ENCODE measurements at regions not wholly inside any gene's neighbourhood (a gene's known extent, or its start where the extent isn't known, plus 50 kb on each side); places are given as distances from the start of the nearest gene placed in this dataset.

DNA sequence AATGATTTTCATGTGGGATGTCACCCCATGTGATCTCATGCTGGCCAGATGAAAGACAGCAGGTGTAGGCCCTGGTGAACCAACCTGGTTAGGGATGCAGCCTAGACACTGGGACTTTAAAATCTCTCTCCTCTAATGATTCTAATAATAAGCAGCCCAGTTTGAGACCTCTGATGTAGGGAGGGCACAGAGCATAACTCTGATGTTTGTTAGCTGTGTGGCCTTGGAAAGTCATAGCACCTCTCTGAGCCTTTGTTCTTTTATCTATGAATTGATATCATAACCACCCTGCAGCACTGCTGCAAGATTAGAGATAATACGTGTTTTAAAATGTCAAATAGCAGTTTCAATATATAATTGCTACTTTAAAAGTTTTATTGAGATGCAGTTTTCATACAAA lies 106.0 kb downstream of the RPL22L1 start:
- H3K27me3 Mint-ChIP-seq (ENCODE audit: low read depth), result no peaks in the 10 kb centered on the region
- TF ChIP-seq, protein P1, sequence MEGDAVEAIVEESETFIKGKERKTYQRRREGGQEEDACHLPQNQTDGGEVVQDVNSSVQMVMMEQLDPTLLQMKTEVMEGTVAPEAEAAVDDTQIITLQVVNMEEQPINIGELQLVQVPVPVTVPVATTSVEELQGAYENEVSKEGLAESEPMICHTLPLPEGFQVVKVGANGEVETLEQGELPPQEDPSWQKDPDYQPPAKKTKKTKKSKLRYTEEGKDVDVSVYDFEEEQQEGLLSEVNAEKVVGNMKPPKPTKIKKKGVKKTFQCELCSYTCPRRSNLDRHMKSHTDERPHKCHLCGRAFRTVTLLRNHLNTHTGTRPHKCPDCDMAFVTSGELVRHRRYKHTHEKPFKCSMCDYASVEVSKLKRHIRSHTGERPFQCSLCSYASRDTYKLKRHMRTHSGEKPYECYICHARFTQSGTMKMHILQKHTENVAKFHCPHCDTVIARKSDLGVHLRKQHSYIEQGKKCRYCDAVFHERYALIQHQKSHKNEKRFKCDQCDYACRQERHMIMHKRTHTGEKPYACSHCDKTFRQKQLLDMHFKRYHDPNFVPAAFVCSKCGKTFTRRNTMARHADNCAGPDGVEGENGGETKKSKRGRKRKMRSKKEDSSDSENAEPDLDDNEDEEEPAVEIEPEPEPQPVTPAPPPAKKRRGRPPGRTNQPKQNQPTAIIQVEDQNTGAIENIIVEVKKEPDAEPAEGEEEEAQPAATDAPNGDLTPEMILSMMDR (IDR thresholded peaks at IDR 0.05; ENCODE audit: unreplicated experiment in 3 of 3), result no peak
- no peaks in the 10 kb centered on the region for H3K9me3 Mint-ChIP-seq
- H3K4me1 Mint-ChIP-seq, result peaks cover 27% of the 10 kb centered on the region
- H3K36me3 Mint-ChIP-seq (ENCODE audit: low read depth), result no peaks in the 10 kb centered on the region
- no peak overlapping the region for H3K4me3 Mint-ChIP-seq
- no peak overlapping the region for H3K27ac Mint-ChIP-seq

DNA sequence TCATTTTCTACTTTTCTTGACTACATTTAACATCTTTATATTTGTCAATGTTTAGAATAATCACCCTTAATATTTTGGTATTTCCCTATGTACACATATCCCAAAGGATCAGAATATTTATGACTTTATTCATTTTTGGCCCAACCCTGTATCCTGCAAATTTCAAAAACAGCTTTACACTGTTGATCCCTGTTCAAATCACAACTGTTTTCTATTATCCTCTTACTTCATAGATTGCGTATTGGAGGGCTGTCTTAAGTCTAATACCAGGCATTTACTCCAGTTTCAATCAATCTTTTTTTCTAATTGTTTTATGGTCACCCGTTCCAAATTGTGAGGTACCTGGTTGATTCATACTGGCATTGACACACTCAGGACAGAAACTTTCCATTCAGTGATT lies 107.9 kb downstream of the RPL22L1 start:
- Mint-ChIP-seq H3K4me1 (peaks cover 20% of the 10 kb centered on the region), H3K36me3 (ENCODE audit: low read depth) (no peaks in the 10 kb centered on the region), H3K9me3 (no peaks in the 10 kb centered on the region), H3K27ac (peak overlapping the region in 2 of 3 experiments; percentile 48 to 52), H3K27me3 (ENCODE audit: low read depth) (no peaks in the 10 kb centered on the region), H3K4me3 (no peak overlapping the region)
- TF ChIP-seq, protein P1 (IDR thresholded peaks at IDR 0.05; ENCODE audit: unreplicated experiment in 3 of 3), result no peak

DNA sequence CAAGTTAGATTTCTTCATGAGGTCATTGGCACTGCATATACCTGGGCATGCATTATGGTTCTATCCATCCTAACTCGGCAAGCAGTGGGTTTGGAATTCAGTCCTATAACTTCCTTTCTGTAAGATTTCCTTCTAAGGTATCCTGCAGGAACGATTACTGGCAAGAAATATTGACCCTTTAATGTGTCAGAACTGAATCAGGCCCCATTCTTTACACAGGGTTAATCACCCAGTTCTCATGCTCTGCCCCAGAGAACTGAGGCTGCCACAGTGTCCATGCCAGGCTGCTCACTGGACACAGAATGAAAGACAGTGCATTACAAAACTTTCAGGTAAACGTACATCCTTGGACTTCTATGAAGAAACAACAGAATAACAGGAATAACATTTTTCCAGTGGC lies 108.9 kb downstream of the RPL22L1 start:
- Mint-ChIP-seq H3K27me3 (ENCODE audit: low read depth) (no peaks in the 10 kb centered on the region), H3K36me3 (ENCODE audit: low read depth) (no peaks in the 10 kb centered on the region), H3K27ac (no peak overlapping the region), H3K4me3 (no peak overlapping the region), H3K9me3 (no peaks in the 10 kb centered on the region), H3K4me1 (peaks cover 20% of the 10 kb centered on the region)
- TF ChIP-seq, protein P1 (IDR thresholded peaks at IDR 0.05; ENCODE audit: unreplicated experiment in 3 of 3), result no peak

DNA sequence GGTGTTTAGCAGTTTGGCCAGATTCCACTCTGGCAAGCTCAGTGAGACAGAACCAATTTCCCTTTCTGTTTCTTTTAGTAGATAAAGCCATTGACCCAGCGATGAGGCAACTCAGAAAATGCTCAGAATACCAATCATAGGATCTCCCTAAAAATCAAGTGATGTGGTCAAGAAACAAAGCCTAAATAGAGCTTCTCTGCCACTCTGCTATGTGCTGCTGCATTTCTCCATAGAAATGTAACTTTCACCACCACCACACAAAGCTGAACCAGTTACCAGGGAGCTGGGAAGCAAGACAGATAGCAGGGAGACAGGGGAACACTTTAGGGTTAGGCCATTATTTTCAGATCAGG lies 109.8 kb downstream of the RPL22L1 start:
- TF ChIP-seq, protein P1 (IDR thresholded peaks at IDR 0.05; ENCODE audit: unreplicated experiment in 3 of 3), result no peak
- no peaks in the 10 kb centered on the region for H3K9me3 Mint-ChIP-seq
- no peak overlapping the region for H3K4me3 Mint-ChIP-seq
- H3K27me3 Mint-ChIP-seq (ENCODE audit: low read depth), result no peaks in the 10 kb centered on the region
- H3K36me3 Mint-ChIP-seq (ENCODE audit: low read depth), result no peaks in the 10 kb centered on the region
- H3K27ac Mint-ChIP-seq, result peak overlapping the region; percentile 12 to 64 (median 41)
- peaks cover 17% of the 10 kb centered on the region for H3K4me1 Mint-ChIP-seq

DNA sequence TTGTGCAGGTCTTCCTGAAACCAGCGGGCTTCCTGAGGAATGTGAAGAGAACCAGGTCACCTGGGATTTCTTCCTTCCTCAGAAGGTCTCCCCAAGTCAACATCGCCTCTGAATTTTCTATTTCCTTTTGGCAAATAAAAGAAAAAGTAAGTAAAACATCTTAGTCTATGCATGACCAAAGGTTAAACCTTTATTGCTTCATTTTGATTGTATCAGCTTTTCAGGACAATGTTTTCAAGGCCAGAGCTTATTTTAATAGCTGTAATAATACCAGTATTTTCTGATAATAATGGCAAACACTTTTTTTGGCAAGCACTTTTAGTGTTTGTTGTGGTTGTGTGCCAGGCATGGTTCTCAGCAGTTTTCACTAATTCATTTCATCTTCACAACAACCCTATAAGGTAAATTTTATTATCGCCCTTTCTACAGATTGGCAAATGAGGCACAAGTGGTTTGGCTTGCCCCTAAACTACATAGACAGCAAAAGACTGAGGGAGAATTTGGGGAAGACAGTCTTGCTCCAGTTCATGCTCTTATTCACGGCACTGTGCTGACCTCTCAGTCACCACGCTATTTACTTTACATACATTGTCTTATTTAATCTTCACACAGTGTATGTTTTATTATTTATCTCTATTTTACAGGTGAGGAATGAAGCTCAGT lies 110.4 kb downstream of the RPL22L1 start:
- TF ChIP-seq, protein P1 (IDR thresholded peaks at IDR 0.05; ENCODE audit: unreplicated experiment in 3 of 3), result no peak
- Mint-ChIP-seq H3K36me3 (ENCODE audit: low read depth) (no peaks in the 10 kb centered on the region), H3K4me3 (no peak overlapping the region), H3K4me1 (peaks cover 15% of the 10 kb centered on the region), H3K27me3 (ENCODE audit: low read depth) (no peaks in the 10 kb centered on the region), H3K27ac (peak overlapping the region in 2 of 3 experiments; percentile 41 to 64), H3K9me3 (no peaks in the 10 kb centered on the region)

DNA sequence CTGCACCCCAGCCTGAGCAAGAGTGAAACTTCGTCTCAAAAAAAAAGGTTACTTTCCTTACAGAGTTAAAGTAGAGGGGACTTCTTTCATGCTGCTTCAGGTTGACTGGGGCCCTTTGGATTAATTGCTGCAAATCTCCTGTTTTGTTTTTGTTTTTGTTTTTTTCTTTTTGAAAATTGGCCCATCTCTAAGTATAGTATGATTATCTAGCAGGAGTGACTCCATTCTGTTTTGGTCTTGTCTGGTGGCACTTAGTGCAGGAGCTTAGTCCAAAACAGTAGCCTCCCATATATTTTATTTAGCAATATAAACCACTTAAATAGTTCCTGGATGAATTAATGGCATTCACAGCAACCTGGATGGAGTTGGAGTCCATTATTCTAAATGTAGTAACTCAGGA lies 113.0 kb downstream of the RPL22L1 start:
- H3K4me1 Mint-ChIP-seq, result peaks cover 31% of the 10 kb centered on the region
- H3K9me3 Mint-ChIP-seq, result no peaks in the 10 kb centered on the region
- no peak overlapping the region for H3K27ac Mint-ChIP-seq
- no peak overlapping the region for H3K4me3 Mint-ChIP-seq
- H3K36me3 Mint-ChIP-seq (ENCODE audit: low read depth), result no peaks in the 10 kb centered on the region
- H3K27me3 Mint-ChIP-seq (ENCODE audit: low read depth), result no peaks in the 10 kb centered on the region
- TF ChIP-seq, protein P1 (IDR thresholded peaks at IDR 0.05; ENCODE audit: unreplicated experiment in 3 of 3), result no peak
